ENCODE measurements at regions not wholly inside any gene's neighbourhood (a gene's known extent, or its start where the extent isn't known, plus 50 kb on each side); places are given as distances from the start of the nearest gene placed in this dataset.

DNA sequence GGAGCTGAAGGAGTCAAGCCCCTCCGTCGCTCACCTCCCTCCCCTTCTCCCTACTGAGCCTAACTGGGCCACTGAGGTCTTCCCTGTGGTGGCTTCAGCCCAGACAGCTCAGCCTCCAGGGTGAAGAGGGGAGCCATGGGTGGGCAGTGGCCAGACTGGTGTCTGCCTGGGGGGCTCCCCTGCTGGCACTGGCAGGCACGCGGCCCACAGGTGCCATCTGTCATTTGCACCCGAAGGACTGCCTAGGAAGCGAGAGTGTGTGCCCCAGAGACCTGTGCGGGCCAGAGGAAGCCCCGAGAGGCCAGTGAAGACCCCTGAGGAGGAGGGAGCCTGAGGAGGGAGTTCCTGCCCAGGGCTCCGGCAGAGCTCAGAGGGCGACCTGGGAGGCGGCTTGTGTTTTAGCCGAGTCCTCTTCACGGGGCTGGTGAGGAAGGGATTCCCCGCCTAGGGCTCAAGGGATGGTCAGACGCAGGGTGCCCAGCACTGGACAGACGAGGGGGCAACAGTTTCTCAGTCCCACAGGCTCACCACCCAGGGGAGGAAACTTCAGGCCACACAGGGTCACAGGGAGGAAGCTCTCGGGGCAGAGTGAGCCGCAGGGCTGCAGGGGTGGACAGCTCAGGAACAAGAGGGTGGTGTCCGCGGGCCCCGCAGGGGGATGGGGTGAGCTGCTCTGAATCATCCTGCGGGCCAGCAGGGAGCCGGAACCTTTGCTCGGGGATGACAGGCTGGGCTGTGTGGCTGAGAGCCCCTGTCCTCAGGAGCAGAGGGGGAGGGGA is 76.2 kb upstream of the PPP2R2D start:
- Histone ChIP-seq H3K36me3 (no peaks in the 10 kb centered on the region), H3K27ac (replicated peaks in 1 of 4) (no peak overlapping the region), H3K4me1 (peaks cover 0 to 4% (median 0%) of the 10 kb centered on the region in 4 donors), H3K4me3 (no peak overlapping the region), H3K9me3 (no peaks in the 10 kb centered on the region), H3K27me3 (peaks cover 0 to 55% (median 0%) of the 10 kb centered on the region in 4 donors)
- WGBS: 56% methylated on average over 10 of the region's 24 CpGs
- intact Hi-C loops (cut with DNase I): no loop called here
- DNase-seq (ENCODE audit: extremely low spot score): no peak
- TF ChIP-seq EP300 (IDR thresholded peaks at IDR 0.05) (no peak), POLR2A (IDR thresholded peaks at IDR 0.05; ENCODE audit: low read depth) (no peak), POLR2AphosphoS5 (IDR thresholded peaks at IDR 0.05) (no peak)
- TF ChIP-seq, protein P1, sequence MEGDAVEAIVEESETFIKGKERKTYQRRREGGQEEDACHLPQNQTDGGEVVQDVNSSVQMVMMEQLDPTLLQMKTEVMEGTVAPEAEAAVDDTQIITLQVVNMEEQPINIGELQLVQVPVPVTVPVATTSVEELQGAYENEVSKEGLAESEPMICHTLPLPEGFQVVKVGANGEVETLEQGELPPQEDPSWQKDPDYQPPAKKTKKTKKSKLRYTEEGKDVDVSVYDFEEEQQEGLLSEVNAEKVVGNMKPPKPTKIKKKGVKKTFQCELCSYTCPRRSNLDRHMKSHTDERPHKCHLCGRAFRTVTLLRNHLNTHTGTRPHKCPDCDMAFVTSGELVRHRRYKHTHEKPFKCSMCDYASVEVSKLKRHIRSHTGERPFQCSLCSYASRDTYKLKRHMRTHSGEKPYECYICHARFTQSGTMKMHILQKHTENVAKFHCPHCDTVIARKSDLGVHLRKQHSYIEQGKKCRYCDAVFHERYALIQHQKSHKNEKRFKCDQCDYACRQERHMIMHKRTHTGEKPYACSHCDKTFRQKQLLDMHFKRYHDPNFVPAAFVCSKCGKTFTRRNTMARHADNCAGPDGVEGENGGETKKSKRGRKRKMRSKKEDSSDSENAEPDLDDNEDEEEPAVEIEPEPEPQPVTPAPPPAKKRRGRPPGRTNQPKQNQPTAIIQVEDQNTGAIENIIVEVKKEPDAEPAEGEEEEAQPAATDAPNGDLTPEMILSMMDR (IDR thresholded peaks at IDR 0.05): no peak

DNA sequence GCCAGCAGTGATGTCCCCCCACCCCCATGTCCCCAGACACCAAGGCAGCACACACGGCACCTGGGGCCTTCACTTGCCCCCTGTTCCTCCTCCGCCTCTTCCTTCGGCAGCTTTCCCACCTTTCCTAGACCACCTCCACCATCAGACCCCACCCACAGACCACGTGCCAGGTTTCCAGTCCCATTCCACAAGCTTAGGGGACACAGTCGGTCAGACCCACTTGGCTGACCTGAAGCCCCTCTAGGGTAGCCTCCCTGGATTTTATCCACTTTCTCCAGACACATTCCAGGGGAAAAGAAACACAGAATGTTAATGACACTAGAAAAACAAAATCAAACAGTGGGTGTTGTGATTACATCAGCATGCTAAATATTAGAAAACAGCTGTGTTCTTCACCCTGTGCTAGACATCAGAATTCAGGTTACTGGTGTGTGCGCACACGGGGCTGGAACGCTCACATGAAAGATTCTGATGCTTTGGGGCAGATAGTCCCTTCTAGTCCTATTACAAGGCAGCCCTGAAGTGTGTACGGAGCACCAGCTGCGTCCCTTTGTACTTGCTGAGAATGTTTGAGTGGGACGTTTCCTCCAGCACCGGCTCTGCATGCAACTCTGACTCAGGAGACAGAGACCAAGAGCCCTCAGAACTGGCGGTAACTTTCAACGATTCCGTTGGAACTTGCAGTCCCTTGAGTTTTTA is 75.5 kb upstream of the PPP2R2D start:
- H3K4me1 ChIP-seq: peaks cover 0 to 4% (median 0%) of the 10 kb centered on the region in 4 donors
- intact Hi-C loops (cut with DNase I): no loop called here
- no peaks in the 10 kb centered on the region for H3K9me3 ChIP-seq
- 42% methylated on average over 15 of the region's 15 CpGs for WGBS
- TF ChIP-seq EP300 (IDR thresholded peaks at IDR 0.05) (no peak), POLR2A (IDR thresholded peaks at IDR 0.05; ENCODE audit: low read depth) (no peak), POLR2AphosphoS5 (IDR thresholded peaks at IDR 0.05) (no peak)
- TF ChIP-seq, protein P1 (IDR thresholded peaks at IDR 0.05): no peak
- H3K36me3 ChIP-seq: no peaks in the 10 kb centered on the region
- peaks cover 0 to 55% (median 0%) of the 10 kb centered on the region in 4 donors for H3K27me3 ChIP-seq
- no peak overlapping the region for H3K27ac ChIP-seq (replicated peaks in 1 of 4)
- DNase-seq (ENCODE audit: extremely low spot score): no peak
- H3K4me3 ChIP-seq: no peak overlapping the region

DNA sequence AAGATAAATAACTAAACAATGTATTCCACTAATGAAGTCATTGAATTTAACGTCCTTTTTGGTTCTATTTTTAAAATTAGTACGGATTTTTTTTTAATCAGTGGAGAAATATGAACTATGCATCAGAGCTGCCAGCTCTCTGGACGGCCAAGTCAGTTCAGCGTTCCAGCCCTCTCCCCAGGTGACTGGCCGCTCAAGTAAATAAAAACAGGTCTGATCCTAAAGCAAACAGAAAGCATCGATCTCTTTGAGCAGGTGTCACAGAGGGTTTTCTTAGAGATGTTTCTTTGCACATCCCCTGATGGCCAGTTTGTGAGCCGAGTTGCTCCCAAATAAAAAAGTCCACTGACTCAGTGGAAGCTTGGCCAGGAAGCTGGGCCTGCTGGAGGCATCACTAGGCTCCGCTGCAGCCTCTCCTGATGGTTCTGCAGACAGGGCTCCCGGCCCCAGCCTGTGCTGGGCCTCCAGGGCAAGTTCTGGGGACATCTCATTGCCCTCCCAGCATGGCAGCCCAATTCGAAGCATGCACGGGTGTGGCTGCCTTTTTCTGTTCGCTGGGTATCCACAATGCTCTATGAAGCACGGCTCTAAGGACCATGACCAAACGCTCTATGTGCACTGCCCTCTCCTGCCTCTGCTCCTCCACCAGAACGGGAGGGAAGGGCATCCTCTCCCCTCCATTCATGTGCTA is 74.7 kb upstream of the PPP2R2D start:
- 61% methylated on average over 13 of the region's 15 CpGs for WGBS
- Histone ChIP-seq H3K9me3 (no peaks in the 10 kb centered on the region), H3K4me1 (peaks cover 0 to 4% (median 0%) of the 10 kb centered on the region in 4 donors), H3K36me3 (no peaks in the 10 kb centered on the region), H3K27ac (replicated peaks in 1 of 4) (no peak overlapping the region), H3K27me3 (peaks cover 0 to 57% (median 0%) of the 10 kb centered on the region in 4 donors), H3K4me3 (no peak overlapping the region)
- no peak for TF ChIP-seq EP300 (IDR thresholded peaks at IDR 0.05)
- TF ChIP-seq POLR2A (IDR thresholded peaks at IDR 0.05; ENCODE audit: low read depth): no peak
- TF ChIP-seq, protein P1 (IDR thresholded peaks at IDR 0.05): no peak
- TF ChIP-seq POLR2AphosphoS5 (IDR thresholded peaks at IDR 0.05): no peak
- no peak for DNase-seq (ENCODE audit: extremely low spot score)
- intact Hi-C loops (cut with DNase I): no loop called here

DNA sequence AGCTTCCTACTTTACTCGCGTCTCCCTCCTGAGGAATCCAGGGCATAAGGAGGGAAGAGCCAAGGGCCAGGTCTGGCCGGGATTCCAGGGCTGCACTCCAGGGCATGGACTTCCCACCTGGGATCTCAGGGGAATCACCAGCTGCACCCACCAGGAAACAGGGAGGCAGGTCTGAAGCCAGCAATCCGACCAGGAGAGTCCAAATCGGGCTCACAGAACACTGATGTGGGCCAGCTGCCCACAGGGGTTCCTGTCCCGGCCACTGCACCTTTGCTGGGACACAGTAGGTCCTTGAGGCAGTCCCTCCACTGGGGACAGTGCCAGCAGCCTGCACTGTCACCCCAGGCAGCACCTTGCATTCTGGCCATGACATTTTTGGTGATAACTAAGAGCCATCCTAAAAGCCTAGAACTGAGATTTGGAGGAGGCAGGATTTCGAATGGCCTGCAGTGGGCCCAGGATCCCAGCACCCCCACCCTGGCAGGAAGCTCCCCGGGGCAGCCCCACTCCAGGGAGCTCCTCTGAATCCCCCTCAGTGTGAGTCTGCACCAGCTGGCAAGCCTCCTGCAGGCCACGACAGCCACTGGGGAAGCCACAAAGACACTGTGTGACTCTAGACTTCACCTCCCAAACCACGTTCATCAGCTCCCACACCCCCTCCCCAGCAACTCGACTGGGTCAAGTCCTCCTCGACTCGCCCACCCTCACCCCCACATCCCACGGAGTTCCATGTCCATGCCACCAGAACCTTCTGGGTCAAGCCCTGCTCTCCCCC is 71.5 kb upstream of the PPP2R2D start:
- peaks cover 0 to 2% (median 0%) of the 10 kb centered on the region in 4 donors for H3K9me3 ChIP-seq
- H3K36me3 ChIP-seq: no peaks in the 10 kb centered on the region
- intact Hi-C loops (cut with DNase I): no loop called here
- peaks cover 0 to 4% (median 0%) of the 10 kb centered on the region in 4 donors for H3K4me1 ChIP-seq
- no peak overlapping the region for H3K27ac ChIP-seq (replicated peaks in 1 of 4)
- 77% methylated on average over 13 of the region's 14 CpGs for WGBS
- H3K4me3 ChIP-seq: no peak overlapping the region
- DNase-seq (ENCODE audit: extremely low spot score): no peak
- H3K27me3 ChIP-seq: peaks cover 0 to 58% (median 0%) of the 10 kb centered on the region in 4 donors
- TF ChIP-seq POLR2AphosphoS5 (IDR thresholded peaks at IDR 0.05) (no peak), EP300 (IDR thresholded peaks at IDR 0.05) (no peak), POLR2A (IDR thresholded peaks at IDR 0.05; ENCODE audit: low read depth) (no peak)
- TF ChIP-seq, protein P1 (IDR thresholded peaks at IDR 0.05): no peak
